GM04504 (cell line): ENCODE measurements at regions not wholly inside any gene's neighbourhood (a gene's known extent, or its start where the extent isn't known, plus 50 kb on each side); places are given as distances from the start of the nearest gene placed in this dataset.

Experiments
- DNase-seq: peaks from one replicate; pipeline ENCODE4 v3.0.0-alpha.2; 2012; ENCODE audit warnings: low read depth

DNA sequence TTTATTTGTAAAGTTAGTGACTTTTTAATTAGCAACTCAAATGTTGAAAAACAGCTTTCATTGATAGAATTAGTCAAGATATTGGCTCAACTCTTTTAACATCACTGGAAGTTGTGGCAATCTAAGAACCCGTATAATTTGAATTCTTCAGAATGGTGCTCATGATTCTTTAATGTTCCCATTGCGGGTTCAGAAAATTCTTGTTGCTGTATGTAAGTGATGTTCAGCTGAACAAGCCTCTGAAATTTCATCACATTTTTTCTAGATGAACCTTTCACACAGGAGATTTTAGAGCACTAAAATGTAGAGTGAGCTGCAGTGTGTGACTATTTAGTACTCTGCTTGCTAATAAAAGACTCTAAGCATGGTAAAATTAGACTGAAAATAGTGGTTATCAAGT, 1317.7 kb downstream of the FSTL5 start:
- DNase-seq: no peak

DNA sequence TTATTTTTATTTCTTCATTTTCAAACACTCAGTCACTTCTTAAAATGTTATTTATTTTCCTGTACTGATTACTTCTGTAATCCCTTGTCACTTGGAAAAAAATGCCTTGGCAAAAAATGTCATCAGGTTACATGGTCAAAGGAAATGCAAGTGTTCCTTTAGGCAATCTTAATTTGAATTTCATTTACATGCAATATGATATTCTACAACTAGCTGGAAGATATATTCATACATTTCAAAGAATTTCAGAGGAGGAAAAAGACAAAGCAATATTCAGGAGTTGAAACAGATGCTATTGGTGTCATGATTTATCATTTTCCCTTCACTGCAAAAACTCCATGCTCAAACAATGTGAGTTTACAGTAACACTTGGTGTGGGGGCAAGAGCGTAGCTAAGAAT, 1316.6 kb downstream of the FSTL5 start:
- no peak for DNase-seq

DNA sequence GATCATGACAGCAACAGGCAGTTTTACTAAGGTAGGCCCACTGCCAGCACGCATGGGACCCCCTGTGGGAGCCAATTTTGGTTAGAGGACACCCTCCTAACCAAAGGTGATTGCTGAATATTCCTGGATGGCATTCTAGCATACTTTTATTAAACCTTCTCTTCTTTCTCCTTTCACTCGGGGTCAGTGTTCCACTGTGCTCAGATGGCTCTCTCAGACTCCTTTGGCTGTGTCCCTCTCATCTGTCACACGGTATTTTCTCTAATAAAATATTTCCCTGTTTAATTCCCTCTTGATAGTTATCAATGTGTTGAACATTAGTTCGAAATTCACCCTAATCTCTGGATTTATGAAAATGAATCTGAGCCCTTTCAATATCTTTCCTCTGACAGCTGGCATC, 1315.3 kb downstream of the FSTL5 start:
- no peak for DNase-seq

DNA sequence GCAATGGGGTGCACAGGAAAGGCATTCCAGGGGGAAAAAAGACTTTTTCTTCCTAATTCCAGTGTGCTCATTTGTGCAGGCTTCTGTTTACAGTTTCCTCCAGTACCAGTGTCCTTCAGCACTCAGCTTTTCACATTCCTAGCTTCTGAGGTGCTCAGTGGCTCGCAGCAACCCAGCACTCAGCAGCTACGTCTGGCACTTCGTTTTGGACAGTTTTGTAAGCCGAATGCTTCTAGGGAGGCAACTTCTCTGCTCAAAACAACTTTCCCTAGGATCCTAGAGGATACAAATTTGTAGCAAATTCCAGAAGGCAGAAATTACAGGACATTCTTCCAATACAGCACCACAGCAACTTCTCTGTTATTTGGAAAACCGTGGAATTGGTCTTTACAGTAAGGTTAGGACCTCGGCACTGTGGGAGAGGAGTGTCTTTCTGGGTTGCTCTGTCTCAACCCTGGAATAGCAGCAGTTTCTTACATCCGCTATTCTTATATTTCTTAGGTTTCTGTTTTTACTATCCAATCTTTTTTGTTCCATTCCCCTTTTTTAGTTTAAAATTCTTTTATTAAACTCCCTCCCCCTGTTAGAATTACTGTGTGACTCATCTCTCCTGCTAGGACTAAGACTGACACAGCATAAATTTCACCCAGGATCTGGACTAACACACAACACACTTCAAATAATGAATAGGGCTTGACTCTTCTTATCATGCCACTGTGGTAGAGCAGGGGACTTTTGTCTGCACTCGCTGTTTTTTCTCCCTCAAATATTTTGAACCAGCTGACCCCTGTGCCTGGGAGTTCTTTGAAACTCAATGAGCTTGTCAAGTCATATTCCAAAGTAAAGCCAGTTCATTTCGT, 1314.7 kb downstream of the FSTL5 start:
- no peak for DNase-seq

DNA sequence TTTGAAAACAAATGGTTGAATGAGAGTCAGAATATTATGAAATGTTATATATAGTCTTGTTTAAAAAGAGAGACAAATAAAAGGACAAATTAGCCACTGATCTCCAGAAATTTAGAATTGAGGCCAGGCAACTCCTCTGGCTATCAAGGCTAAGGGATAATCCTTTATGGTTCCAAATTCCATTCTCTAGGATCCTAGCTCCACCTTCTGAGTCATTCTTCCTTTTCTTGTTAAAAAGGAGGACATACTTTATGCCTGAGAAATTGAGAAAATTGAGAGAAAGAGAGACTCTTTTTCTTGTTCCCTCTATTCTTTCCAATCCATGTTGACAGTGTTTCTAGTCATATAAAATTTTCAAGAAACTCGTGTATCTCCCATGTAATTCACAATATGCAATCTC, 1299.5 kb downstream of the FSTL5 start:
- DNase-seq: no peak

DNA sequence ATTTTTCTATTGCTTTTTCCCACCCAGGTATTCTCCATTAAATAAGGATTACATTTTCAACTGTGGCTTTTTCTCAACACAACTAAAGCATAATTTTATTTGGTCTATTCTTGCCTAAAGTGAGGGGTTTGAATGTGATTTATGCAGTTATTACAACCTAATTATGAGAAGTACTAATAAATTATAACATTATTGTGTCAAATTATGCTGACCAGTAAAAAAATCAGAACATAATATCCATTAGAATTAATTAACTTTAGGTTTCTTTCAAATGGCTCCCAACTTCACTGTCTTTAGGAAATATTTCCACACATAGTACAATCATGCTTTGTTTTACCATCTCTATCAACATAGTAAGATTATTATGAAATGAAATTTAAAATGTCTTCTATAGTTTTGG, 1293.9 kb downstream of the FSTL5 start:
- DNase-seq: no peak

DNA sequence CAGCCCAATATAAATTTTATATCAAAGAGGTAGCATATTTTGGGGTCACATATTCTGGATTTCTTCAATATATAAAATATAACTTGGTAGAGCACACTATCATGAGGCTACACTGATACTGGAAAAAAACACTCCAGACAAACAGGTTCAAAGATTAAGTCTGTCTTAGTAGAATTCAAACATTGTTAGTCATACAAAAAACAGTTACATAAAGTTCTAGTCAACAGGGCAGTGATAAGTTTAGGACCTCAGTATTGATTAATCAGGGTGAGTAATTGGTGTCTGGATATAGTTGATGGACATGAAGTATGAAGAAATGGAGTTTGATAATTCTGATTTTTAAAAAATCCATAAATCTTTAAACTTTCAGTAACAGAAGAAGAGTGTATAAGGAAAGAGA, 1291.3 kb downstream of the FSTL5 start:
- no peak for DNase-seq

DNA sequence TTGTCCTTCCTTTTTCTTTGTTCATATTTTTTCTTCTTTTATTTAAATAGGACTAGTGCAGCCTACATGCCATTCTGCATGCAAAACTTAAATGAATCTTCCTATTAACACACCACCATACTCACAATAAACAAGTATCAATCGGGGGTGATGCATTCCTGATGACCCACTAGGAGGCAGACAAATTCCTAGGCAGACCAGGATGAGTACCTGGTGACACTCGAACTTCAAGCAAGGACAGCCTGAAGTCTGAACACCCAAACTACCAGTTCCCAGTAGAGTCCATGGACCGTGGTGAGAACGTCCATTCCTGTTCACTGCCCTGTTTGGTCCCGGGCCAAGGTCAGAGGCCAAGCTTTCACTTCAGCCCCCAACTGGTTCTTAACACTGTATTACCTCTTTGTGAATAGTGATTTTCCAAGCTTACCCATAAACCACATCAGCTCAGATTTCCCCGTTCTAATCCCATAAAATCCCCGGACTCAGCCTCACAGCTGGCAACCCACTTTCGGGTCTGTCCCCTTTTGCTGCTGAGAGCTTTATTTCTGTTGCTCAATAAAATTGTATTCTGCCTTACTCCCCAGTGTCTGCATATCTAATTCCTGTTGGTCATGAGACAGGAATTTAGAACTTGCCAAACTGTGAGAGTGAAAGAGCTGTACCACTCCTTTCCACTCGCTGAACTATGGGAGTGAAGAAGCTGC, 1286.6 kb downstream of the FSTL5 start:
- no peak for DNase-seq

DNA sequence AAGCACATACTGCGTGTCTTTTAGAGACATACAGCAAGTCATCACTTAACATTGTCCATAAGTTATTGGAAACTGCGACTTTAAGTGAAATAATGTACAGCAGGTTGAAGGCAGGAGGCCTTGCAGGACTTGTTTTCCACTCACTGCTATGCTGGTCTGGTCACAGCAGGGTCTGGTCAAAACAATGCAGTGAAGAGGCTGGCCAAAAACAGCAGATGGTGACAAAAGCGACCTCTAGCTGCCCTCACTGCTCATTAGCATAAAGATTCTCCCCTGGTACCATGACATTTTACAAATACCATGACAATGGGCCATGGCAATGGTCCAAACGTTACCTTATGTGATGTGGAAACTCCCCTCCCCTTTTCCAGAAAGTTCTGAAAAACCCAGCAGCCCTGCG, 1283.6 kb downstream of the FSTL5 start:
- DNase-seq: no peak

DNA sequence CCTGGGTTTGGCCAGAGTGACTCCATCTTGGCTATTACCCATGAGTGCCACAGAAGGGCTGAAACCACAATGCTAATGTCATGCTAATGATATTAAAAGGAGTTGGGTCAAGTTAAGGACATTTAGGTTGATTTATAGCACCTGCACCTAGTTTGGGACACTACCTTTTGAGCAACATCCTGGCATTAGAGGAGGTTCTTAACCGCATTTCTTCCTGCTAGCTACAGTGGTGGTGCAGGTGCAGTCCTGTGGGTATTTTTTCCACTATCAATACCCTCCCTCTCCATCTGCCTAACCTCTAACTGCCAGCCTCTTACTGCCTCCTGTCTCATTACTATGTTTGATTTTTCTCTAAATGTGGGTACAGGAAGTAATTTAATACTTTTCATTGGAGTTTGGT, 1276.1 kb downstream of the FSTL5 start:
- no peak for DNase-seq

DNA sequence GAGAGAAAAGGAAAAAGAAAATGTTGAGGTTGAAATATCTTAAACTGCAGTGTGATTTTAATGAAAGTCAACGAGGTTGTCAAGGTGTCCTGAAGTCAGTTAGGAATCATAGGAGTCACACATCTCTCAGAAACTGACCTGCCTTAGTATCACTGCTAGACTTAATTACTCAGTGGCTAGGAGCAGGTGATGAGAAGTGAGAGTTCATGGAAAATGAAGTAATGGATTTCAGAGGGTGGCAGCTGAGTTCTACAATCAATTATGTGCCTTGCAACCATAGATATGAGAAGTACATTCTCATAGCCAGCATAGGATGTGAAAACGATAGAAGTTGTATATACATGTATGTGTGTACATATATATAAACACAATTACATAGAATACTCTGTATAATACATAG, 1269.7 kb downstream of the FSTL5 start:
- no peak for DNase-seq

DNA sequence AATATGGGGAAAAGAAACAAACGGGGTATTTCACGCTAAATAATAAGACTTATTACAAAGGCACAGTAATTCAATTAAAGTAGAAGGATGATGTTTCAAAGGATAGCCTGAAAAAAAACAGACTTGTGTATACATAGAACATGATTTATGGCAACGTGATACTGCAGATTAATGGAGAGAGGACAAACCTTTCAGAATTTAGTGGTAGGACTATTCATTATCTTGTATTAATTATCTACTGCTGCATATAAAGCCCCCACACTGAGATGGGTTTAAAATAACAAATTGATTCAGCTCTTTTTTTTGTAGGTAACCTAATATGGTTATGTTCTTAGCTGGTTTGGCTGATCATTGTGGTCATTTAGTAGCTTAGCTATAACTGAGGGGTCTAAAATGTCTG, 1269.0 kb downstream of the FSTL5 start:
- no peak for DNase-seq

DNA sequence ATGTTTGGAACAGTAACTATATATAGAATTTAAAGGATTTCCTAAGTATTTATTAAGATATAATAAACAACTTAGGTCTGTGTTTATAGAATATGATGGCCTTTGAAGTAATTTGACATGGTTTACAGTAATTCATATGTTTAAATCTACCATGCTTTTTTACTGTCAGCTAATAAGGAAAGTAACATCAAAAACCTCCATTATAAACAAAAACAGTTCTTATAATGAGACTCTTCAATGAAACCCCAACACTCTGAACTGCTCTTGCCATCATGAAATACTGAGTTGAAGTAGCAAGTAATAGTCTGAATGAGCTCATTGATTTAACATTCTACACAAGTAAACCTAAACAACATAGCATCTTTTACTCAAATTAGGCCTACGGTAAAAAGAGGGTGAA, 1236.5 kb downstream of the FSTL5 start:
- DNase-seq: no peak

DNA sequence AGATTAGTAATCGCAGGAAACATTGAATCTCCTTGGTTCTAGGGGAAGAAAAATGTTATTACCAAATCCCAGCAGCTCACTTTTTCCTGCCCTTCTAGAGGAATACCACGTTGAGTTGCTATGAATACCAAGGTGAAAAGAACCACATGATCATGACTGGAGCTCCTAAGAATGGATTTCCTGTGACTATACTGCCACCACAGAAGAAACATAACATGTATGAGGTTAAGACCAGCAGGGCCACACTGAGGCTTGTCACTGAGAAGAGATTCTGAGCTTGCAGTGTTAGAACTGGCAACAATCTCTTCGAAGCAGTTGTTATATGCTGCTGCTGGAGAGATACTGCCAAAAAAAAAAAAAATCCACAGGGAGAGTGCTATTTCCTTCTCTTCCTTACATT, 1235.3 kb downstream of the FSTL5 start:
- DNase-seq: no peak

DNA sequence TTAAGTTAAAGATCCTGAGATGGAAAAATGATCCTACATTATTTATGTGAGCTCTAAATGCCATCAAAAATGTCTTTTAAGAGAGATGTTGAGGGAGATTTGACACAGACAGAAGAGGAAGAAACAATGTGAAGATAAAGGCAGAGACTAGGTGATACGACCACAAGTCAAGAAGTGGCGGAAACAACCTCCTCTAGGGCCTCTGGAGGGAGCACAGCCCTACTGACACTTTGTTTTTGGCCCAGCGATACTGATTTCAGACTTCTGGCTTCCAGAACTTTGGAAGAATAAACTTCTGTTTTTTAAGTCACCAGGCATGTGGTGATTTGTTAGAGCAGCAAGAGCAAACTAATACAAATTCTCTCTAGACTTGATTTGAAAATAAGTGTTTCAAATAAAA, 1216.1 kb downstream of the FSTL5 start:
- no peak for DNase-seq

DNA sequence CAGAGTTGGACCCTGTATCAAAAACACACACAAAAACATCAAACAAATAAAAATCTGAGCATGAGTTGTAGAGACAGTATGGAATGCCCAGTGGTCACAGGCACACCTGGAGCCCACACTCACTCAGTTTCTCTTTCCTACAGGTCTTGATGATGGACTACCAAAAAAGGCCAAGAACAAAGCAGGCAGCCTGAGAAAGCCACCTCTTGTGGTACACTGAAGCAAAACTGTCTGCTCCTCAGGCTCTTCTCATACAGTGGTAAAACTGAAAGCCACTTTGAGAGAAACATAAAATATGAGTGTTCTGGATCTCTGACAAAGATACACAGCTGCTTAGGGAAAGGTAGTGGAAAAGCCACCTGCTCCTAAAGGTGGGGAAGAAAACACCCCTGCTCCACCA, 1206.9 kb downstream of the FSTL5 start:
- no peak for DNase-seq

DNA sequence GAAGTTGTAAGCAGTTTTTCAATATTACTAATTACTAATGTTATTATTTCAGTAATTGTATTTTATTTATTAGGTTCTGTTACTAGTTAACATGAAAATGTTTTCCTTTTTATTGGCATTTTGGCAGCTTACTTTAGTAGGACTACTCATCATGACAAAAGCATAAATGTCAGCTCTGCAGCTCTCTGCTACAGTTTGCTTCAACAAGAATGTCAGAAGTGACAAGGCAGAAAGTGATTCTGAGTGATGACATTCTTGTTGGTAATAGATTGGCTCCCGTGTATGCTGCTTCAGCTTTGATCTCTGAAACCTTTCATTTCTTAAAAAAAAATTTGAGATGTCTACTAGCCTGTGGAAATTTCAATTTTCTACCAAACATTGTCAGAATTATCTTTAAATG, 1193.9 kb downstream of the FSTL5 start:
- no peak for DNase-seq

DNA sequence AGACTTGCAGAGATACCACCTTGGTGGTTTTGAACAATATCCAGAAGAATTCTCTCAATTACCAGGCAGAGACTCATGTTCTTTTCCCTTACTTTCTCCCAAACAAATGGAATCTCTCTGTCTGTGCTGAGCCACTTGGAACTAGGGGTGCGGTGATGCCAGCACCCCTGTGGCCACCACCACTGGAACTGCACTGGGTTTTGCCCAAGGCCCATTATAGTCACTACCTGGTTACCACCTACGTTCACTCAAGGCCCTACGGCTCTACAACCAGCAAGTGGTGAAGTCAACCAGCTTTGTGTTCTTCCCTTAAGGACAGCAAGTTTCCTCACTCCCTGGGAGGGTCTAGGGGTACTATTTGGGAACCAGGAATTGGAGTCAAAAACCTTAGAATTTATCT, 1183.7 kb downstream of the FSTL5 start:
- DNase-seq: no peak

DNA sequence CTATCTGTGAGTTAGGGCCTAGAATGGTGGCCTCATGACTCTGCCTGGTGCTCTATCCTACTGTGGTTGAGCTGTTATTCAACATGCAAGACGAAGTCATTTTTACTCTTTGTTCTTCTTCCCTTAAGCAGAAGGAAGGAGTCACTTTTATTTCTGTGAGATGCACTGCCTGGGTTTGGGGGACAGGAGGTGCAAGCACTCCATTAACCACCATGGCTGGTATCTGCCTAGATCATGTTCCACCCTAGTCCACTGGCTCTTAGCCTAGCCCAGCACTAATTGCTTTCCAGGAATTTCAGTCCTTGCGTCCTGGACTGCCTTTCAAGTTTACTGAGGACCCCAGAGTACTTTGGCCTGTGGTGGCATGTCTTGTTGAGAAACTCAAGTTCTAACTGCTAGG, 1182.7 kb downstream of the FSTL5 start:
- no peak for DNase-seq

DNA sequence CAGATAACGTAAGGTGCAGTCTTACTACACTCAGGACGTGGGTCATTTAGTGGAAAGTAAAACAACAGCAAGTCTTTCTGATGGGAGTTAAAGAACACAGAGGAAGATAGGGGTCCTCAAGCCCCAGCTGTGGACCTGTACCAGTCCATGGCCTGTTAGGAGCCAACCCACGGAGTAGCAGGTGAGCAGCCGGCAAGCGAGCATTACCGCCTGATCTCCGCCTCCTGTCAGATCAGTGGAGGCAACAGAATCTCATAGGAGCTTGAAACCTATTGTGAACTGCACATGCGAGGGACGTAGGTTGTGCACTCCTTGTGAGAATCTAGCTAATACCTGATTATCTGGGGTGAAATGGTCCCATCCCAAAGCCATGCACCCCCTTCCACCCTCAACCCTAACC, 1180.8 kb downstream of the FSTL5 start:
- no peak for DNase-seq

DNA sequence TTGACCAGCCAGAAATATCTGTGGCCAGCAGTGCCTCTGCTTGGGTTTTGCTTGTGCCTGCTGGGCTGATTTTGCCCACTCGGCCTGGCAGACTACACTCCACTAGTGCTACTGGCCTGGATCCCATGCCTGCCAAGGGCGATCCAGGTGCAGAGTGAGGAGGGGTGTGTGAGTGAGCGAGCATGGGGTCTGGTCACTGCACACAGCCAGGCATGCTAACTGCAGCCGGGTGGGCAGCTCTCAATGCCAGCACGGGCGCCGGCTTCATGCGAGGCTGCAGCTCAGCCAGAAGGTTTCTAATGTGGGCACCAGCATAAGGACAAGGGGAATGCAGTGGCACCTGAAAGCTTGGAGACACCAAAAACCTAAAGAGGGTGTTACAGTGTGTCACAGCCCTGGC, 1161.4 kb downstream of the FSTL5 start:
- no peak for DNase-seq

DNA sequence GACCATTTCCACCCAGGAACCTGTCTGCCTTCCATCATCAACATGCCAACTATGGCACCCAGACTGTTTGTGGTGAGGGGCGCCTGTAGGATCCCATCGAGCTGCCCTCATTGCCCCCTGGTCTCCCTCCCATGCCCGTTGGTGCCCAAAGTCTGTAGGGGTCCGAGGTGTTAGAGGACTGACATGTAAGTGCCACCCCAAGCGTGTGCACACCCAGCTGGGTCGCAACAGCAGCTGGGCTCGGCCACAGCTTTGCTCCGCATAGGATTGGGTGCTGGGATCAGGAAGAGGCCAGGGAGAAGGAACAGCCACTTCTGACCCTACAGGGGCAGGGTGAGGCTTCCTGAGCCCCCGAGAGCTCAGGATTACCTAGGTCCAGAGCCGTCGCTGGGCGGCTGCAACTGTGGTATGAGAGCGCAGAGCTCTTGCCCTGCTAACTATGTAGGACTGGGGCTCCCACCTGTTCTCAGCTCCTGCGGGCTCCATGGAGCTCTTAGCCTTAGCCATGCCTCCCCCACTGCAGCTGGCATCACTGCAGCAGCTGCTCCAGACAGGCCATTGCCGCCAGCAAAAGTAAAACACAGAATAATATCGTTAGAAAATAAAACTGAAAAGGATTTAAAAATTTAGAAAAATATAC, 1160.3 kb downstream of the FSTL5 start:
- no peak for DNase-seq

DNA sequence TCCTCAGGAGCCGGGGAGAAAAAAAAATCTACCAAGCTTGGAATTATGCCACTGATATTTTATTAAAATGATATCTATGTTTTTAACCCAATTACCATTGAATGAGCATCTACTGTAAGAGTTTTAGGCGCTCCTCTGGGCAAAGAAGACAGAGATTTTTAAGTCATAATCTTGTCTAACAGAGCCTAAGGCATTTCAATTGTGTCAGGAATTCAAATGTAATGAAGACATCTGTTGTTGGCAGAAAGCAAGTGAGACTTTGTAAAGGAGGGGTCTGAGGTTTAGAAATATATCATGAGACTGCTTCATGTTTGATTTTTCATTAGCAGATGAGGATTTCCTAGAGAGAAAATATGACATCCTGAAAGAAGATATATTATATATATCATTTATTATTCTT, 1158.1 kb downstream of the FSTL5 start:
- DNase-seq: no peak
